ENCODE measurements at regions not wholly inside any gene's neighbourhood (a gene's known extent, or its start where the extent isn't known, plus 50 kb on each side); places are given as distances from the start of the nearest gene placed in this dataset.

- no CpG with 5 or more reads among the region's 3 CpGs for WGBS (ENCODE audit: insufficient coverage)
- intact Hi-C loops (cut with micrococcal nuclease), result no loop called here
- no peak overlapping the region for H3K9ac ChIP-seq (ENCODE audit: low read length)
Measured at GRCh38 chr1:201636510-201636971, 97.6 kb downstream of the NAV1 start.

More at GRCh38 chr1:201636510-201636971, 97.6 kb downstream of the NAV1 start:
- Mint-ChIP-seq H3K9me3 (ENCODE audit: insufficient read depth) (no peaks in the 10 kb centered on the region), H3K27me3 (peaks cover 8% of the 10 kb centered on the region), H3K4me3 (no peak overlapping the region), H3K27ac (no peak overlapping the region), H3K4me1 (no peaks in the 10 kb centered on the region)
- Histone ChIP-seq H3K36me3 (replicated peaks in 1 of 2; ENCODE audit: control extremely low read depth in 1 of 2, control insufficient read depth in 1 of 2, extremely low read depth in 1 of 2, insufficient read depth in 2 of 2, low read length in 1 of 2) (no peaks in the 10 kb centered on the region), H3K79me2 (ENCODE audit: control insufficient read depth, insufficient read depth, low read length) (no peaks in the 10 kb centered on the region), H4K20me1 (ENCODE audit: control insufficient read depth, insufficient read depth, low read length, poor library complexity, severe bottlenecking) (no peaks in the 10 kb centered on the region), H3K4me3 (ENCODE audit: control extremely low read depth in 1 of 5, extremely low read depth in 1 of 5, insufficient read depth in 1 of 5, low read depth in 2 of 5, low read length in 4 of 5) (no peak overlapping the region), H3K4me1 (ENCODE audit: control insufficient read depth in 2 of 2, insufficient read depth in 2 of 2, low read length in 2 of 2) (no peaks in the 10 kb centered on the region), H3K4me2 (replicated peaks; ENCODE audit: low read depth, low read length, poor library complexity, severe bottlenecking) (no peak overlapping the region), H2AFZ (ENCODE audit: insufficient read depth, low read depth, low read length, poor library complexity, severe bottlenecking) (no peak overlapping the region), H3K27ac (ENCODE audit: low read length in 2 of 2) (no peak overlapping the region), H3K9me3 (ENCODE audit: control extremely low read depth in 1 of 3, control insufficient read depth in 2 of 3, insufficient read depth in 1 of 3, low read length in 2 of 3) (no peaks in the 10 kb centered on the region), H3K27me3 (replicated peaks in 1 of 4; ENCODE audit: control extremely low read depth in 1 of 4, control insufficient read depth in 3 of 4, insufficient read depth in 4 of 4, low read length in 3 of 4) (peaks cover 0 to 3% (median 0%) of the 10 kb centered on the region in 4 experiments)
- TF ChIP-seq EZH2 (IDR thresholded peaks at IDR 0.05; ENCODE audit: borderline replicate concordance, insufficient read depth, low read depth, low read length, poor library complexity, severe bottlenecking), result no peak
- TF ChIP-seq CTCF (IDR thresholded peaks at IDR 0.05), result no peak
- CTCF ChIA-PET, result no interaction called here
- POLR2A ChIA-PET, result no interaction called here
- no peak for ATAC-seq (ENCODE audit: low read depth)
- no peak for DNase-seq

Data from B cell (primary cell).